Brain microvascular endothelial cell (primary cell): ENCODE measurements at regions not wholly inside any gene's neighbourhood (a gene's known extent, or its start where the extent isn't known, plus 50 kb on each side); places are given as distances from the start of the nearest gene placed in this dataset.
"Not testable (repeated sequence)": the region's sequence is repeated elsewhere in the genome, so short reads cannot be mapped to it uniquely, and the experiment has no call there.

Source experiments
- DNase-seq: peaks from one replicate; pipeline ENCODE4 v3.0.0-alpha.2; 2020
- H3K27ac ChIP-seq: fragments of 250-450 bp; sonication (Bioruptor Pico); 2 replicates; pipeline ENCODE4 v1.5.1; 2020; ENCODE audit warnings: mild to moderate bottlenecking, moderate library complexity
- H3K27me3 ChIP-seq: fragments of 250-450 bp; sonication (Bioruptor Pico); replicated peaks from 2 replicates; pipeline ENCODE4 v1.5.1; 2020; ENCODE audit warnings: mild to moderate bottlenecking
- H3K36me3 ChIP-seq: fragments of 250-450 bp; sonication (Bioruptor Pico); replicated peaks from 2 replicates; pipeline ENCODE4 v1.5.1; 2020; ENCODE audit warnings: mild to moderate bottlenecking
- H3K4me3 ChIP-seq: 2 replicates; pipeline ENCODE4 v1.5.1; 2011; ENCODE audit warnings: low read depth, mild to moderate bottlenecking, control low read depth, low read length, moderate library complexity
- in situ Hi-C: cut with HindIII; loops from 2 replicates; pipeline ENCODE4 v1.10.0; 2017; ENCODE audit warnings: low sequenced_read_pairs, low pct_ligation_motif_present
- TF ChIP-seq, protein P1 (sequence below): IDR thresholded peaks from 2 replicates; pipeline ENCODE4 v1.5.1; 2011; ENCODE audit warnings: low read depth, mild to moderate bottlenecking, moderate library complexity, low read length, control low read depth, inconsistent platforms; ENCODE audit errors: missing control alignments

DNA sequence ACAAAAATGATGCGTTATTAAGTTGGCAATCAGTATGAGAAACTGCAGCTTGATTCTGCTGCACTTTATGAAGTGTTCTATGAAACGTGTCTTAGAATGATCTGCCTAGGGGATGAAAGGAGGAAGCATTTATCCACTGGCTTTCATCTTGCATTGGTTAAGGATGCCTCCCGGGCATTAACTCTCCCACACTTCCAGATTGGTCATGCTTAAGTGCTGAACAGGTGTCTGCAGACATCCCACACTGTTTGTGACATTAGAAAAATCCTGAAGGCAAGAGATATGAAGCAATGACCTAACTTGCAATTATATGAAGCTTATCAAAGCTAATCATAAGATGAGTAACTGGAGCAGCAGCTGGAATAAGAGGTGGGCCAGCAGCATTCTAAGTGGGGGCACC, 437.3 kb downstream of the NSUN3 start:
- Histone ChIP-seq H3K27ac (no peak overlapping the region), H3K27me3 (no peaks in the 10 kb centered on the region), H3K36me3 (no peaks in the 10 kb centered on the region), H3K4me3 (no peak overlapping the region)
- TF ChIP-seq, protein P1, sequence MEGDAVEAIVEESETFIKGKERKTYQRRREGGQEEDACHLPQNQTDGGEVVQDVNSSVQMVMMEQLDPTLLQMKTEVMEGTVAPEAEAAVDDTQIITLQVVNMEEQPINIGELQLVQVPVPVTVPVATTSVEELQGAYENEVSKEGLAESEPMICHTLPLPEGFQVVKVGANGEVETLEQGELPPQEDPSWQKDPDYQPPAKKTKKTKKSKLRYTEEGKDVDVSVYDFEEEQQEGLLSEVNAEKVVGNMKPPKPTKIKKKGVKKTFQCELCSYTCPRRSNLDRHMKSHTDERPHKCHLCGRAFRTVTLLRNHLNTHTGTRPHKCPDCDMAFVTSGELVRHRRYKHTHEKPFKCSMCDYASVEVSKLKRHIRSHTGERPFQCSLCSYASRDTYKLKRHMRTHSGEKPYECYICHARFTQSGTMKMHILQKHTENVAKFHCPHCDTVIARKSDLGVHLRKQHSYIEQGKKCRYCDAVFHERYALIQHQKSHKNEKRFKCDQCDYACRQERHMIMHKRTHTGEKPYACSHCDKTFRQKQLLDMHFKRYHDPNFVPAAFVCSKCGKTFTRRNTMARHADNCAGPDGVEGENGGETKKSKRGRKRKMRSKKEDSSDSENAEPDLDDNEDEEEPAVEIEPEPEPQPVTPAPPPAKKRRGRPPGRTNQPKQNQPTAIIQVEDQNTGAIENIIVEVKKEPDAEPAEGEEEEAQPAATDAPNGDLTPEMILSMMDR, result no peak
- in situ Hi-C loops, result no loop called here
- no peak for DNase-seq

DNA sequence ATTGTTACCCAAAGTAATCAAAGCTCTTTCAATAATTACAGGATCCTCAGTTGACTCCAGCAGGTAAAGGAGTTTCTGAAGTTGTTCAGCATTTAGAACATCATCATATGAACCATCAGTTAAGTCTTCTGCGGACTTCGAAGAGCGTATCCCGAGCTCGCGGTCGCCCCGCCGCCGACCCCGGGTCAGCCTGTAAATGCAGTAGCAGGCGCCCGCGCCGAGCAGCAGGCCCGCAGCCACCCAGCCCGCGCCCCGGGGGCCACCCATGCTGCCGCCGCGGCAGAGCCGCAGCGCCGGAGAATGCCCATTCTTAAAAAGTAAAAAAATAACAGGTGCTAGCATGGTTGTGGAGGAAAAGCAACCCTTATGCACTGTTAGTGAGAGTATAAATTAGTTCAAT, 444.5 kb downstream of the NSUN3 start:
- H3K27me3 ChIP-seq, H3K36me3 ChIP-seq, H3K27ac ChIP-seq, H3K4me3 ChIP-seq, DNase-seq, in situ Hi-C loops: not testable (repeated sequence)

DNA sequence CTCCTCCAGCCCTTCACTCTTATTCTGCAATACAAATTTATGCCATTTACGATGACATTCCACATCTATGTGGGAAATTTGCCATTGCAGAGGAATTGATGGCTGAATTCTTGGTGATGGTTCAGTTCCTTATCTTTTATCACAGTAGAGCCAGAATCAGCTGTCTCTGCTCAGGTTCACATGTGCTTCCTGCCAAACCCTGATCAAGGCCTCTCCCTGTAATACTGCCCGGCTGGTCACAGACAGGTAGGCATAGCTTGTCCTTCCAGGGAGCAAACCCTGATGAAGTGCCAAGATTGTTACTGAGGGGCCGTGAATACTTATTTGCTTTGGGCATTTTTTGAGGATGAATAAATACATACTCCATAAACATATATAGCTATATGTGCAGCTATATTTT, 450.0 kb downstream of the NSUN3 start:
- DNase-seq, result no peak
- TF ChIP-seq, protein P1, result no peak
- in situ Hi-C loops, result no loop called here
- H3K4me3 ChIP-seq, result no peak overlapping the region
- H3K27ac ChIP-seq, result no peak overlapping the region
- H3K27me3 ChIP-seq, result no peaks in the 10 kb centered on the region
- no peaks in the 10 kb centered on the region for H3K36me3 ChIP-seq

DNA sequence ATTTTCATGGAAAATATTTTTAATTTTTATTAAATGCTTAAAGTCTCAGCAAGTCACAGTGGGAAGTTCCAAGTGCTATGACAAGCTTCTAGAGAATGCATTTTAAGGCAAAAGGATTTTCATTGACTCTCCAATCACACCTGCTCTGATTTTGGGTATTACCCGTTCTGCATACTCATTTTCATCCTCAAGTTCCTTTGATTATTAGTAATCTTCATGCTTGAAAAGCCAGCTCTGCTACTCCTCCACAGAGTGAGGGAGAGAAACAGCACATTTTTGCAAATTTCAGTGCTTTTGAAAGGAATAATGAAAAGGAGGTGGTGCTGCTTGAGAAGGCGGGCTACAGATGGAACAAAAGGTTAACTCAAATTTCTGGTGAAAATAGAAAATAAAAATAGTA, 450.7 kb downstream of the NSUN3 start:
- H3K4me3 ChIP-seq, result no peak overlapping the region
- H3K36me3 ChIP-seq, result no peaks in the 10 kb centered on the region
- H3K27me3 ChIP-seq, result no peaks in the 10 kb centered on the region
- in situ Hi-C loops, result no loop called here
- no peak for DNase-seq
- H3K27ac ChIP-seq, result no peak overlapping the region
- TF ChIP-seq, protein P1, result no peak

DNA sequence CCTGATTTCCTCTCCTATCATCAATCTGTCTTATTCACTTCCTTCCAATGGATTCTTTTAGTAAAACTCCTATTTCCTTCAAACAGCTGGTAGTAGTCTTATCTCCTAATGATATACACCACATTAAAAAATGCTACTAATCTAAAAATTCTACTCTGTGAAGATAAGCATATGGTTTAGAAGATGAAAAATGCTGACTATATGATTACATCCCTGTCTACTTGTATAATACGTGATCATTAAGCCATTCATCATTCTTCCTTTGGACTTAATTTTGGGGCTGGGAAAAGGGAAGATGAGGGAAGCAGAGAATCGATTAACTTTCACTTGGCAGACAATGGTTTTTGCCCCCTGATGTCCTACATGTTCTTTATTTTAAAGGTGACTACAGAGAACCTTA, 453.1 kb downstream of the NSUN3 start:
- no peak overlapping the region for H3K27ac ChIP-seq
- in situ Hi-C loops, result no loop called here
- no peak overlapping the region for H3K4me3 ChIP-seq
- DNase-seq, result no peak
- TF ChIP-seq, protein P1, result no peak
- H3K27me3 ChIP-seq, result no peaks in the 10 kb centered on the region
- no peaks in the 10 kb centered on the region for H3K36me3 ChIP-seq

DNA sequence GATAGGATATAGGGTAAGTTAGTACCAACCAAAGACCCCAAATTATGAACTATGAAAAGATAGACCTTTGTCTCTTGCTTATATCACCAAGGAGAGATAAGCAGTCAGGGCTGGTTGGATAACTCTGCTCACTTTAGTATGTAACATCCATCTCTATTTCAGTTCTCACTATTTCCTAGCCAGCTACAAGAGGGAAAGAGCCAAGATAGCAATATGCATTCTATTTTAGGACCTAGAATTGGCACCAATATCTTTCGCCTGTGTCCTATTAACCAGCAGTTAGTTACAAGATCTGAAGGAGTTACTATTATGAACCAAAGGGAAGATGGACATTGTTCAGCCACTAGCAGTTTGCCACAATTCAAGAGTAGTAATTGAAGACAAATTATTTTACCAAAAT, 457.5 kb downstream of the NSUN3 start:
- Histone ChIP-seq H3K27me3 (no peaks in the 10 kb centered on the region), H3K36me3 (no peaks in the 10 kb centered on the region), H3K27ac (no peak overlapping the region), H3K4me3 (no peak overlapping the region)
- DNase-seq, result no peak
- in situ Hi-C loops, result no loop called here
- TF ChIP-seq, protein P1, result no peak
